ENCODE measurements at regions not wholly inside any gene's neighbourhood (a gene's known extent, or its start where the extent isn't known, plus 50 kb on each side); places are given as distances from the start of the nearest gene placed in this dataset.

- TF ChIP-seq, protein P1, sequence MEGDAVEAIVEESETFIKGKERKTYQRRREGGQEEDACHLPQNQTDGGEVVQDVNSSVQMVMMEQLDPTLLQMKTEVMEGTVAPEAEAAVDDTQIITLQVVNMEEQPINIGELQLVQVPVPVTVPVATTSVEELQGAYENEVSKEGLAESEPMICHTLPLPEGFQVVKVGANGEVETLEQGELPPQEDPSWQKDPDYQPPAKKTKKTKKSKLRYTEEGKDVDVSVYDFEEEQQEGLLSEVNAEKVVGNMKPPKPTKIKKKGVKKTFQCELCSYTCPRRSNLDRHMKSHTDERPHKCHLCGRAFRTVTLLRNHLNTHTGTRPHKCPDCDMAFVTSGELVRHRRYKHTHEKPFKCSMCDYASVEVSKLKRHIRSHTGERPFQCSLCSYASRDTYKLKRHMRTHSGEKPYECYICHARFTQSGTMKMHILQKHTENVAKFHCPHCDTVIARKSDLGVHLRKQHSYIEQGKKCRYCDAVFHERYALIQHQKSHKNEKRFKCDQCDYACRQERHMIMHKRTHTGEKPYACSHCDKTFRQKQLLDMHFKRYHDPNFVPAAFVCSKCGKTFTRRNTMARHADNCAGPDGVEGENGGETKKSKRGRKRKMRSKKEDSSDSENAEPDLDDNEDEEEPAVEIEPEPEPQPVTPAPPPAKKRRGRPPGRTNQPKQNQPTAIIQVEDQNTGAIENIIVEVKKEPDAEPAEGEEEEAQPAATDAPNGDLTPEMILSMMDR (conservative IDR thresholded peaks at IDR 0.05; ENCODE audit: low read depth, low read length), result no peak
- no peak for TF ChIP-seq EZH2 (IDR thresholded peaks at IDR 0.05; ENCODE audit: borderline replicate concordance, low read depth, low read length, poor library complexity, severe bottlenecking)
Measured at GRCh38 chr3:144548346-144548745, 576.7 kb downstream of the DIPK2A start.

Measured in A673 (cell line).